ENCODE measurements at regions not wholly inside any gene's neighbourhood (a gene's known extent, or its start where the extent isn't known, plus 50 kb on each side); places are given as distances from the start of the nearest gene placed in this dataset.

- DNase-seq (ENCODE audit: low spot score), result peak; percentile 87
Observed at GRCh38 chr16:85162478-85163277, 50.4 kb upstream of the CIBAR2 start.

- DNase-seq (ENCODE audit: low spot score), result no peak
Observed at GRCh38 chr16:85163278-85164112, 51.2 kb upstream of the CIBAR2 start.

DNA sequence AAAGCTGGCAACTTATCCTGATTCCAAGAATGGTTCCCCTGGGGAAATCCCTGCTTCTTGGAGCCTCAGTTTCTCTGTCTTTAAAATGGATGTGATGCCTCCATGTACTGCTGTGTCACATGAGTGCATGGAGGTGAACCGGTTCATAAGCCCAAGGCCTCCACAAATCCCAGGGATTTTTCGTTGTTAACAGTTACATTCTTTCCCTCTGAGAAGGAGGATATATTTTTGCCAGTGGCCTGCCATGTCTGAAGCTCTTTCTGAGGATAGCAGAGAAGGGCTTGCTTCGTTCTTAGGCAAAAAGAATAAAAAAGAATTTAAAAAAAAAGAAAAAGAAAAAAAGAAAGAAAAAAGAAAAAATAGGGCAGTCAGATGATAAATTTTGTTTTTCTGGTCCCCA, 52.2 kb upstream of the CIBAR2 start:
- DNase-seq (ENCODE audit: low spot score), result no peak

DNA sequence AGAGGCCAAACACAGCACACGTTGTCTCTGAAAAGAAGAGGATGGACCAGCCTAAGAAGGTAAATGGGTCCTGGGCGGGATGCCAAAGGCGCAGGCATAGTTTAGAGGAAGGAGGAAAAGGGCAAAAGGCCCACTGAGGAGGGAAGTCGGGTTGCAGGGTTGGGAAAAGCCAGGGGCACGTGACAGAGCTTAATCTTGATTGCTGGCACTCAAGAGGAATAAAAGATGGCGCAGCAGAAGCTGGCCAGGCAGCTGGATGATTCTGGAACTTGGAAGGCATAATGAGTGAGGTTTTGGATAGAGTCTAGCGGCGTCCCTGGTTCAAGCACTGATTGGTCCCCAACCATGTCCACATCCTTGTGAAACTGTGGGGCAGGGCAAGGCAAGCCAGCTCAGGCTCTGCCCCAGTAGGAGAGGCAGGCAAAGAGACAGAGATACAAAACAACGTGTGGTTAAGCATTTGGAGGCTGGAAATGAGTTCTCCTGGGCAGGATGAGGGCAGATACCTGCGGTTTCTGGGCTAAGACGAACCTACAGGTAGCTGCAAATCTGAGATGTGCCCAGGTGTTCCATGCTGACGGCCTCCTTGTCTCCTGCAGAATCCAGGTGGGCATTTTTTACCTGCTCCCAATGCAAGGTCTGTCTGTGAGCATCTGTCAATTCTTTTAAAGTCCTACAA, 52.7 kb upstream of the CIBAR2 start:
- no peak for DNase-seq (ENCODE audit: low spot score)

- no peak for DNase-seq (ENCODE audit: low spot score)
Observed at GRCh38 chr16:85165781-85166180, 53.5 kb upstream of the CIBAR2 start.

DNA sequence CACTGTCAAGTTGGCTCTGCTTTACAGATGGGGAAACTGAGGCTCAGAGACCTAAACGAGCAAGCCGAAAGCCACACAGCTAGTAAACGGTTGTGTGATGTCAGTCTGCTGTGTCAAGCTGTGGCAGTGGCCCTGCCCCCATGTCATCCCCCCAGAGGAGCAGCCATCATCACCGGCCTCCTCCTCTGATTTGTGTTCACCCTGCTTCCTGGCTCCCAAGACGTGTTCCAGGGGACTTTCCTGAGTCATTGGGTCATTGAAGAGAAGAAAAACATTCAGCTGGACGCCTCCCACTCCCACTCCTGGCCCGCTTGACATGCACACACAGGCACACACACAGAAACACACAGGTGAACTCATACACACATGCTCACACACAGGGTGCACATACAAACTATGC, 54.0 kb upstream of the CIBAR2 start:
- no peak for DNase-seq (ENCODE audit: low spot score)

DNA sequence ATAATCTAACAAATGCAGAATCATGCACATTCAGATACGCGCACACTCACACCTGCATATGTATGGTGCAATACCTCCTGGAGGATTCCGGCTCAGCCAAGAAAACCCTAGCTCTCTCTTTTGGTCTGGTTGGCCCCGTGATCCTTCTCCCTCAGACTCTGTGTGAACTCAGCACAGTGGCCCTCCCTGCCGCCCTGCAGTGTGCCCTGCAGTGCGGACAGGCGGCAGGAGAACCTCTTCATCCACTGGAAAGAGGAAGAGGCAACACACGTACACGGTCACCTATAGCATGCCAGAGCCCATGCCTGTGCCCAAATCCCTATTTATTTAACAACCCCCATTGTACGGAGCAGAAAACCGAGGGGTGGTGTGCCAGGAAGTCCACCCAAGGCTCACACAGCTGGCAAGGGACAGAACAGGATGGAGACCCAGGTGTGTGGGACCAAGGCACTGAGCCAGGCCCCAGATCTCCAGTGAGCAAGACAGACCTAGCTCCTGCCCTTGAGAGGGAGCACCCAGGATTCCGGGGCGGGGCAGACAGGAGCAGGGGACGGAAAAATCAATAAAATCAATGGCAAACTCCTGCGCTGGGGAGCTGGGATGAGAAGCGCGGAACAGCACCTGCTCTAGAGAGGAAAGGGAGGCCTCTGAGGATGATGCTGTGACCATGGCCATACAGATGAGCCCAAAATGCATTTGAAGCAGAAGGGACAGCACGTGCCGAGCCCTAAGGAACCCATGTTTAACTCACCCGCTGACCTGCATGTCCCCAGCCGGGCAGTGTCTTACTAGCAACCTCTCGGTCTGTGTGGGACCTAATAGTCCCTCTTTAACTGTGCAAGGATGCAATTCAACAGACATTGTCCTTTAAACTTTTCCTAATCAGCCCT, 54.7 kb upstream of the CIBAR2 start:
- no peak for DNase-seq (ENCODE audit: low spot score)

GRCh38 chr16:85167589-85168537, 55.6 kb upstream of the CIBAR2 start:
- DNase-seq (ENCODE audit: low spot score), result no peak

- peak; percentile 95 for DNase-seq (ENCODE audit: low spot score)
Observed at GRCh38 chr16:85168732-85169256, 56.5 kb upstream of the CIBAR2 start.

- peak; percentile 54 for DNase-seq (ENCODE audit: low spot score)
Observed at GRCh38 chr16:85169333-85170065, 57.2 kb upstream of the CIBAR2 start.

DNA sequence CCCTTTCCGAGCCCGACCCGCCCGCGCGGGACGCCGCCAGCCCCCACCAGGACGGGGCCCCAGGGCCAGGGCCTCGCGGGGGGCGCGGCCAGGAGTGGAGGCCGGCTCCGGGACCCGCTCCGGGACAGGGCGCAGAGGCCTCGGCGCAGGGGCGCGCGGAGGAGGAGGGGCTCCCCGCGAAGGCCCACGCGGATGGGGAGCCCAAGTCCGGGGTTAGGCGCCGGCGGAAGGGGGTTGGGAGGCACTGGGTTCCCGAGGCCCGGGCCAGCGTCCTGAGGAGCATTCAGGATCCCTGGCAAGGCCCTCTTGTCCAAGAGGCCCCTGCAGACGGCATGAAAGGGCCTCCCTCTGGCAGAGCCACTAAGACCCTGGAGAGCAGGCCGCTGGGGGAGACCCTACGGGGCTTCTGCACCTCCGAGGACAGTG, 57.8 kb upstream of the CIBAR2 start:
- peak; percentile 23 for DNase-seq (ENCODE audit: low spot score)

- no peak for DNase-seq (ENCODE audit: low spot score)
Observed at GRCh38 chr16:85170590-85171003, 58.3 kb upstream of the CIBAR2 start.

DNA sequence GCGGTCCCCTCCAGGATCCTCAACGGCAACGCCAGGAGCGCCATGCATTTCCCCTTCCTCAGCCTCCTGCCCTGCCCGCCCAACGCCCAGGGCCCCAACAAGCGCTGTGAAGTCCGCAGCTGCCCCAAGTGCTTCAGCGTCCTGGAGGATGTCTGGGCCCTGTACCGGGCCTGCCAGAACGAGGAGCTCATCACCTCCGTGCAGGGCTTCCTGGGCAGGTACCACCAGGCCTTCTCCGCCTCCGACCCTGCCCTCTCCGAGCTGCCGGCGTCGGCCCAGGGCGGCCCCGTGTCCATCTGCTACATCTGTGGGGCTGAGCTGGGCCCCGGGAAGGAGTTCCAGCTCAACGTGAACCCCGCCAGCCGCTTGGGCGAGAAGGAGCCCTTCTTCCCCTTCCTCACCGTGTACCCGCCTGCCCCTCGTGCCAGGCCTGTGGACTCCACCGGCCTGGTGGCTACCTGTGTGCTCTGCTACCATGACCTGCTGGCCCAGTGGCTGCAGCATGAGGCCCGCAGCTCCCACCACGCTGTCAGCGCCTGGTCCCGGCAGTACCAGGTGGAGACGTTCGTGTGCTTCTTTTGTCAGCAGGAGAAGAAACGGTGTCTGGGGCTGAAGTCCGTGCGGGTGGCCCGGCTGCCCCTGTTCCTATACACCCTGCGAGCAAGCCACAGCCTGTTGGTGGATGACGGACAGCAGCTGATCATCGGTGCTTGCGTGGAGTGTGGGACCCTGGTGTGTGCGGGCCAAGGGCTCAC, 58.9 kb upstream of the CIBAR2 start:
- DNase-seq (ENCODE audit: low spot score), result no peak

DNA sequence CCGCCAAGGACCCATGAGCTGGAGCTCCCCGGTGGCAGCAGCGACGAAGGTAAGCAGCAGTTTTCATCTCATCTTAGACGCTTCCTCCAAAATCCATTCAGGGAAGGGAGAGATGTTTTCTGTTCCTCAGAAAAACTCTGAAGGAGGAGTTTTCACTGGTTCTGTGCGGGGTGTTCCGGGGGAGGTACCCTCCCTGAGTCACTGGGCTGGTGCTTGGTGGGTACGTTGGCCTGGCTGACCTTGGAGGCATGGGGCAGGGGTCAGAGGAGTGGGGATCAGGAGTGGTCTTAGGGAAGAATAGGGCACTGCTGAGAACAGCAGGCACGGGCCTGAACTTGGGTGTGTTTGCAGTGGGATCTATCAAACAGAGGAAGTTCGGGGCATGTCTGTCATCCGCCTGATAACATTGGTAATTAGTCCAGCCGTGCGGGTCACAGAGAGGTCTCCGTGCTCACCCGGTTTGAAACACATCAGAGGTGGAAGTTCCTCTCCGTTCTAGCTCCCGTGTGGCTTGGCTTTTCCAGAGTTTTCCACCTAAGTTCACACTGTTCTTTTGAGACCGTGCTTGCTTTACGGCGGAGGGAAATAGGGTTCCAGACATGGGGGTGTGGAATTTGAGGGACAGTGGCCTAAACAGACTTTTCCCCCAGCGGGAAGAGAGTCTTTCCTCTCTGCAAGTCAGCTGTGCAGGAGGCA, 59.6 kb upstream of the CIBAR2 start:
- peak; percentile 24 for DNase-seq (ENCODE audit: low spot score)

DNA sequence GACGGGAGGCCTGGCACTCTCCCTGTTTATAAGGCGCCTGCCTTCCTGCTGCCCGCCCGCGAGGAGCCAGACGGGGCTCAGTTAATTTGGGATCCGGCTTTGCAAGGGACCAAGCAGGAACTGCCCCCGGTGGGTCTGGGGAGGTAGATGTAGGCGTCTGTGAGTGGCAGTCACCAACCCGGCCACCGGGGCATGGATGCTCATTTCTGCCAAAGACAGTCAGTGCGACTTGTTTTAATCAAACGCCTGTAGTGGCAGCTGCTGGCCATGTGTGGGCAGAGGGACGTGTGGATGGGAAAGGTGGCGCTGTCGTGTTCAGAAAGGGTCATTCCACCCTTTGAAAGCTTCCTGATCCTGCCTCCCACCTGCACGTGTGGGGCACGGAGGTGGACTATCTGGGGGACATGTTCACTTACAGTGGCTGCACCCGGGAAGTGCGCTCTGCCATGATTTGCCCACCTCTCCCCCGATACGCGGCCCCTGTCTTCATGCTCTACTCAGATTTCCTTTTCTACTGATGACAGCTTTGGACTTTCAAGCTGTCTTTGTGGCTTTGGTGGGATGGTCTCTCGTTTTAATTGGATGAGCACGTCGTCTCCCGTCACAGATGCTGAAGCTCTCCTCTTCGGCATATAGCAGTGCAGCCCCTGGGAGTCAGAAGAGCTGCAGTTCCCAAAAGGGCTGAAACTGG, 60.3 kb upstream of the CIBAR2 start:
- peak; percentile 52 for DNase-seq (ENCODE audit: low spot score)

DNA sequence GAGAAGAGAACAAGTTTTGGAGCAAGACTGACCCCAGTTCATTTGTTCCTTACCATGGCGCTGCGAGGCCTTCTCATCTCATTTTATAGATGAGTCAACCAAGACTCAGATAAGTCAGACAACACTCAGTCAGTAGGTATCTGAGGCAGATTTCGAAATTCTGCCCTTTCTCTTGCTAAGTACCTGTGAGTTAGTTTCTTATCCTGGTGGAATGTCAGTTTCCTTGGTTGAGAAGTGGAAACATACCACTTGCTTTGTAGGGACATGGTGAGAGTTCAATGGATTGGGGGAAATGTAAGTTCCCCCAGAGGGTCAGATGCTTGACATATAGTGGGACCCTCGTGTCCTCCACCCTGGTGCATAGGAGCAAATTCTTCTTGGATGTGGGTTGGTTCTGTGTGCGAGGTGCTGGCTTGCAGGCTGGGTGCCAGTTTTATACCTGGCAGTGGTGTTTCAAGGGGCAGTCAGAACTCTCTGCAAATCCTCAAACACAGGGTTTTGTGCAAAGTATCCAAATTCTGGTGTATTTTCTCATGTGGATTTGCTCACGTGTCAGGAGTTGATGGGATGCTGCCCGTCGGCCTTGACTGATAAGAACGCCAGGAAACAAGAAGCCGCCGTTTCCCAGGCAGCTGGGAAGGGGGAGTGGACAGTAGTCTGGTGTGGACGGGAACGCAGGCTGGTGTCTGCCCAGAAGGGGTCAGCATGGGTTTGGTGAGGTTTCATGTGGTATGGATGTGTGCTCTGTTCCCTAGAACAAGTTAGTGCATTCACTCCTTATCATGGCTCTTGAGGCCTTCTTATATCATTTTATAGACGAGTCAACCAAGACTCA, 61.1 kb upstream of the CIBAR2 start:
- DNase-seq (ENCODE audit: low spot score), result peak; percentile 63

All from GM03348 (cell line).